Gastrocnemius medialis (tissue), 4 donors: ENCODE measurements at regions not wholly inside any gene's neighbourhood (a gene's known extent, or its start where the extent isn't known, plus 50 kb on each side); places are given as distances from the start of the nearest gene placed in this dataset.

ENCODE experiments used
- POLR2A ChIP-seq, 2 donors: fragments of 450-650 bp; IDR thresholded peaks; one replicate each; pipeline ENCODE4 v1.6.1; 2017; ENCODE audit warnings: antibody characterized with exemption in 2 of 2, mild to moderate bottlenecking in 2 of 2, moderate library complexity in 2 of 2
- TF ChIP-seq, protein P1 (sequence below), 5 experiments: fragments of 450-650 bp in 3 of 5; fragments of 200-600 bp in 2 of 5; sonication (generic) in 2 of 5; IDR thresholded peaks in 4 of 5; conservative IDR thresholded peaks in 1 of 5; 1 replicate in 4 of 5; 2 replicates in 1 of 5; pipeline ENCODE4 v1.5.1; 2016 to 2019; ENCODE audit warnings: antibody characterized with exemption in 5 of 5, mild to moderate bottlenecking in 3 of 5, moderate library complexity in 3 of 5

DNA sequence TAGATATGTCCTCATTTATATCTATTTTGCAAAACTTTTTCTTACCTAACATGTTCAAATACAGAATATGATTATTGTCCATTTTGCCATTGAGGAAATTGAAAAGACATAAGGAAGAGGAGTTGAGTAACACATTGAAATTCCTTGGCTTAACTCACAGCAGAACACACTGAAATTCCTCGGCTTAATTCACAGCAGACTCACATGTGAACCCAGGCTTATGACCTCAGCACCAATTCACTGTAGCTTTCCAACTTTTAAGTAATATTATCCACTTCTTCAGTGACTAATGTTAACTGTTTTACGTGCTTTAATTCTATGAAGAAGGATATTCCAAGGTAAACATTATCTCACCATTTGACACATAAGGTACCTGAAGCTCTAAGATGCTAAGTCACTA lies 597.5 kb upstream of the PFKP start:
- TF ChIP-seq, protein P1, sequence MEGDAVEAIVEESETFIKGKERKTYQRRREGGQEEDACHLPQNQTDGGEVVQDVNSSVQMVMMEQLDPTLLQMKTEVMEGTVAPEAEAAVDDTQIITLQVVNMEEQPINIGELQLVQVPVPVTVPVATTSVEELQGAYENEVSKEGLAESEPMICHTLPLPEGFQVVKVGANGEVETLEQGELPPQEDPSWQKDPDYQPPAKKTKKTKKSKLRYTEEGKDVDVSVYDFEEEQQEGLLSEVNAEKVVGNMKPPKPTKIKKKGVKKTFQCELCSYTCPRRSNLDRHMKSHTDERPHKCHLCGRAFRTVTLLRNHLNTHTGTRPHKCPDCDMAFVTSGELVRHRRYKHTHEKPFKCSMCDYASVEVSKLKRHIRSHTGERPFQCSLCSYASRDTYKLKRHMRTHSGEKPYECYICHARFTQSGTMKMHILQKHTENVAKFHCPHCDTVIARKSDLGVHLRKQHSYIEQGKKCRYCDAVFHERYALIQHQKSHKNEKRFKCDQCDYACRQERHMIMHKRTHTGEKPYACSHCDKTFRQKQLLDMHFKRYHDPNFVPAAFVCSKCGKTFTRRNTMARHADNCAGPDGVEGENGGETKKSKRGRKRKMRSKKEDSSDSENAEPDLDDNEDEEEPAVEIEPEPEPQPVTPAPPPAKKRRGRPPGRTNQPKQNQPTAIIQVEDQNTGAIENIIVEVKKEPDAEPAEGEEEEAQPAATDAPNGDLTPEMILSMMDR (IDR thresholded peaks at IDR 0.05 in 4 of 5, conservative IDR thresholded peaks at IDR 0.05 in 1 of 5), result no peak
- no peak for TF ChIP-seq POLR2A (IDR thresholded peaks at IDR 0.05)
